Astrocyte of the spinal cord (primary cell): ENCODE measurements at regions not wholly inside any gene's neighbourhood (a gene's known extent, or its start where the extent isn't known, plus 50 kb on each side); places are given as distances from the start of the nearest gene placed in this dataset.

Experiments used
- DNase-seq: peaks from one replicate; pipeline ENCODE4 v3.0.0; 2011; ENCODE audit warnings: low read depth, low spot score
- H3K4me3 ChIP-seq: 2 replicates; pipeline ENCODE4 v1.5.1; 2011; ENCODE audit warnings: low read depth, mild to moderate bottlenecking, low read length, moderate library complexity
- in situ Hi-C: cut with HindIII; loops from 2 replicates; pipeline ENCODE4 v1.10.0; 2017; ENCODE audit warnings: low sequenced_read_pairs
- TF ChIP-seq, protein P1 (sequence below): IDR thresholded peaks from 2 replicates; pipeline ENCODE4 v1.5.1; 2012; ENCODE audit warnings: low read depth, mild to moderate bottlenecking, low read length, inconsistent platforms

DNA sequence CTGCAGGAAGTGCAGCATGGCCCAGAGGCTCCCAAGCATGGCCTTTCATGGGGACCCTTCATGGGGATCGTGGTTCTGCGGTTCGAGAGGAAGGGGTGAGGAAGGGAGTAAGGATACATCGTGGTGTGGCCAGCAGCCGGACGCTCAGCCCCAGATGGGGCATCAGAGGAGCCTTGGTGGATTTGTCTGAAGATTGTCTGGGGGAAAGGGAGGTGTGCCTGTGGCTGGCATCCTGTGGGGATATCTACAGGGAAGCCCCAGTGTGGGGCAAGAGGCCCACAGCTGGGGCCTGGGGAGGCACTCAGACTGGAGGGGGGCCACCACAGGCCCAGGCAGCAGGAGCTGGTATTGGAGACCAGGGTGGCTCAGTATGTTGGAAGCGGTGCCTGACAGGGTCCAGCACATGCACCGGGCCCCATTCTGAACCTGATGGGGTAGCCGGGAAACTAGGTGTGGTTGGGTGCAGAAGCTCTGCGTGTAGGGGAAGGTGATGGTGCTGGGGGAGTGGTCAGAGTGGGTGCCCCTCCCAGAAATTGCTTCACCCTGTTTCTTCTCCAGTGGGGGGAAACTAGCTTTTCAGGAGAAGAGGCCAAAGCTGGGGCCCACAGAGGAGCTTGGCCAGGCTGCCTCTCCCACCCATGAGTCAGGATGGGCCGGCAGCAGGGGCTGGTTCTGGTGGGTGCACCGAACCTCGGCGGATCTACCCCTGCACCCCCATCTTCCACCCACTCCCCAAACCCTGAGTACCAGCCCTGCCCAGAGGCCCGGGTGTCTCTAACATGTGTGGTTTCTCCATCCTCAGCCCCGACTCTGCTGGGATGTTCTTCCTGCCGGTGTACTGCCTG, 274.4 kb upstream of the HDAC4 start:
- H3K4me3 ChIP-seq: no peak overlapping the region
- no peak for DNase-seq
- TF ChIP-seq, protein P1, sequence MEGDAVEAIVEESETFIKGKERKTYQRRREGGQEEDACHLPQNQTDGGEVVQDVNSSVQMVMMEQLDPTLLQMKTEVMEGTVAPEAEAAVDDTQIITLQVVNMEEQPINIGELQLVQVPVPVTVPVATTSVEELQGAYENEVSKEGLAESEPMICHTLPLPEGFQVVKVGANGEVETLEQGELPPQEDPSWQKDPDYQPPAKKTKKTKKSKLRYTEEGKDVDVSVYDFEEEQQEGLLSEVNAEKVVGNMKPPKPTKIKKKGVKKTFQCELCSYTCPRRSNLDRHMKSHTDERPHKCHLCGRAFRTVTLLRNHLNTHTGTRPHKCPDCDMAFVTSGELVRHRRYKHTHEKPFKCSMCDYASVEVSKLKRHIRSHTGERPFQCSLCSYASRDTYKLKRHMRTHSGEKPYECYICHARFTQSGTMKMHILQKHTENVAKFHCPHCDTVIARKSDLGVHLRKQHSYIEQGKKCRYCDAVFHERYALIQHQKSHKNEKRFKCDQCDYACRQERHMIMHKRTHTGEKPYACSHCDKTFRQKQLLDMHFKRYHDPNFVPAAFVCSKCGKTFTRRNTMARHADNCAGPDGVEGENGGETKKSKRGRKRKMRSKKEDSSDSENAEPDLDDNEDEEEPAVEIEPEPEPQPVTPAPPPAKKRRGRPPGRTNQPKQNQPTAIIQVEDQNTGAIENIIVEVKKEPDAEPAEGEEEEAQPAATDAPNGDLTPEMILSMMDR: no peak
- in situ Hi-C loops: no loop called here

DNA sequence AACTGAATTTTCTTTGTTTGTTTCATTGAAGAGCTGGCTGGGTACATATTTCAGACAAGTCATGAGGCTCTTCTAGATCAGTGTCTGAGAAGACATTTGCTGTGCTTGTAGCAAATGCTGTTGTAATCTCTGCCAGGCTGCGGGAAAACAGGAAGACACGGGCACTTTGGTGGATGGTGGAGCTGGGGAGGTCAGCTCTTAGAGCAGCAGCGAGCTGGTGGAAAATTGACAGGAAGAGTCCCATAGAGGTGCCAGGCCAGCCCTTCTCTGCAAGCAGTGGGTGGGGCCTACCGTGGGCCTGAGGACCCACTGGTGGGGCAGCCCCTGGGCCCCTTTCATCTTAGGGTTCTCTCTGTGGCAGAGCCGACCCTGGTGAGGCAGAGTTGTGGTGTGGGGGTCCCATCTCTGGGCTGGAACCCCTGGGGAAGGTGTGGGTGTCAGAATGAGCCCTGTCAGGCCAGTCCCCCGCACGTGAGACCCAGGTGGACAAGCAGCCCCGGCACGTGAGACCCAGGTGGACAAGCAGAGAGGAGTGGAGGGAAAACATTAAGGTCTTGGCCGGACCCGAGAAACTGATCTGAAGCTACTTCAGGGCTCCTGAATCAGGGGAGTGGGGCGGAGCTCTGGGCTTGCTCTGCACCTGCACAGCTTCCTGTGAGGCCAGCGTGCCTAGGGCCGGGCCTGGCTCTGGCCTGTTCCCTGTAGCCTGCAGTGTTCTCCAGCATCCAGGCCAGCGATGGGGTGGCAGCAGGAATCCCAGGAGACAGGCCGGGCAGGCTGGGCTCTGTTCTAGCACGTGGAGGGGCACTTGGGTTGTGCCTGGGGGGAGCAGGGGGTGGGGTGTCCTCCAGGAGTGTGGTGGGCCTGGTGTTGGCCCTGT, 273.5 kb upstream of the HDAC4 start:
- DNase-seq: no peak
- TF ChIP-seq, protein P1: no peak
- in situ Hi-C loops: no loop called here
- no peak overlapping the region for H3K4me3 ChIP-seq

DNA sequence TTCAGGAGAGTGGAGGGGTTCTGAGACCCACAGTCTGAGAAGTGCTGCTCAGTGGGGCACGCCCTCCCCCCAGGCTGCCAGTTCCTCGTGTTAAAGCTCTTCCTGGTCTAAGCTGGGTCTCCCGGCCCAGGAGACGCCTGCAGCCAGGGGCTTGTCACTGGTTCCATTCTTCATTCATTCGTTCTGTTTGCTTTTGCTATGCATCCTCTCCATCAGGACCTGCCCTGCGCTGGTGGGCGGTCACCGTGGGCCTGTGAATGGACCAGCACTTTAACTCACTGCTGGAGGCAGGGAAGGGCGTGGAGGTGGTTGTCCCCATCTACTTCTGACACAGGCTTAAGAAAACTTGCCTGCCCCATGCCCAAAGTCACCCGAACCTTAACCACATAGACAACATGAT, 272.8 kb upstream of the HDAC4 start:
- in situ Hi-C loops: no loop called here
- no peak for DNase-seq

DNA sequence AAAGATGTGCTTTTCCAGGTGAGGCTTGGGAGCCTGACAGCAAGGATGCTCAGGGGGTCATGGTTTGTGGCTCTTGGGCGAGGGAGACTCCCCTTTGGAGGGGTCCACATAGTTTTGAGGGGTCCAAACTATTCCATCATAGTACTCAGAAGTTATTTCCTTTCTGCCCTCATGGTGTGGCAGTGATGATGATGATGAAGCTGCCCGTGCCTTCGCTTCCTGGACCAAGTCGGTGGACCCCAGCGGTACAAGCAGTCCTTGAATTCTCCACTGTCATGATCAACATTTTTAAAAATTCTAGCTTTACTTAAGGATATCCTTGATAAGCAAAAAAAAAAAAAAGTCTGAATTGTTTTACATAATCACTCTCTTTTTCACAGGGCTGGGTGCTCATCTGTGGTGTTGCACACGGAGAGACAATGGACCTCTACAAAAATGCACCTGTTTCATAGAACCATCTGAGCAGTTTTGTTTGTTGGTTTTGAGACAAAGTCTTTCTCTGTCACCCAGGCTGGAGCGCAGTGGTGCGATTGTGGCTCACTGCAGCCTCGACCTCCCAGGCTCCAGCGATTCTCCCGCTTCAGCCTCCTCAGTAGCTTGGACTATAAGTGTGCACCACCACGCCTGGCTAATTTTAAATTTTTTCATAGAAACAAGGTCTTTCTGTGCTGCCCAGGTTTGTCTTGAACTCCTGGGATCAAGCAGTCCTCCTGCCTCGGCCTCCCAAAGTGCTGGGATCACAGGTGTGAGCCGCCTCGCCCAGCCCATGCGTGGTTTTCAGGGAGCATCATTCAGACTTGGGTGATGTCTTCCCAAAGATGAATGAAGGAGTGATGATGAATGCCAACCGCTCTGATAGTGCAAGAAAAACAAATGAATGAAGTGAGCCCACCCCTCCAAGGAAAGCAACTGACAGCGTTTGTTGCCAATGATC, 271.4 kb upstream of the HDAC4 start:
- DNase-seq: no peak
- TF ChIP-seq, protein P1: no peak
- no peak overlapping the region for H3K4me3 ChIP-seq
- in situ Hi-C loops: no loop called here

More for the DNA sequence above, 272.8 kb upstream of the HDAC4 start:
- TF ChIP-seq, protein P1: no peak
- no peak overlapping the region for H3K4me3 ChIP-seq

DNA sequence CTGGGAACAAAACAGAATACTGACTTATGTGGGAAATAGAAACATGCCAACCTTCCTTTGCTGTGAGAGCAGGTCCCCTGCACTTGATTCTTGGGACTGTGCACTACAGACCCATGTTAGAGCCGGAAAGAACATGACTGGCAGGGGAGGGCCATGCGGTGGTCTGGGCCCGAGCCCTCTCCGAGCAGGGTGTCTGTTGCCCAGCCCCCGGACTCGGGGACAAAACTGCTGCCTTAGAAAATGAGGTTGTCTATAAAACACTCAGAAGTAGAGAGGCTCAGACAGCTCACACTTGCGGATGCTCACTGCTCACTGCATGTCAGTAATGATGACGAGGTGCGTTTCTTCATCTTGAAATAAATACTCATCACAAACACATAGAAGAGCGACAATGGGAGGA, 270.7 kb upstream of the HDAC4 start:
- DNase-seq: no peak
- H3K4me3 ChIP-seq: no peak overlapping the region
- TF ChIP-seq, protein P1: no peak
- in situ Hi-C loops: no loop called here

DNA sequence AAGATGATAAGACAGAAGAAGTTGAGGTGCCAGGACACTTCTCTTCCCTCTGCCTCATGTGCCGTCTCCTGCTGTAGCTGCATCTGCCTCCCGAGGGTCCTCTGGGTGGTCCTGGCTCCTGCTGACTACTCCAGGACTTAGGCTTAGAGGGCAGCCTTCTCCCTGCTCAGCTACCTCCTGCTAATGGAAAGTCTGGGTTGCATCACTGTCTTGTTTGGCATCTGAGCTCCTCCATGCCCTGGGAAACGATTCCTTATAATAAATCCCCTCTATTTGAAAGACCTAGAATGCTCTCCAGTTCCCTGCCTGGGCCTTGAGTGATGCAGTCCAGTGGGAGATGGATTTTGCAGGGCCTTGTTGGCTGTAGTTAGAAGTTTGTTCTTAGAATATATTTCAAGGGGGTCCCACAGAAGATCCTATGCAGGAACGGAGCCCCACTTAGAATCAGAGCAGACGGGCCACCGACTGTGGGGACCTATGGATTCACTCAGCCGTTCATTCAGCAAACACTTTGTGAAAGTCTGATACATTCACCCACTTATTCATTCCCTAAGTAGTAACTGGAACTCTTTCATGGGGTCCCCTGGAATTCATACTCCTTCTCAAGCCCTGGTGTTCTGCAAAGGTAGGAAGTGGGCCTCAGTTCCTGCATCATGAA, 269.8 kb upstream of the HDAC4 start:
- TF ChIP-seq, protein P1: no peak
- in situ Hi-C loops: no loop called here
- no peak overlapping the region for H3K4me3 ChIP-seq
- DNase-seq: no peak
